DND-41 (cell line): ENCODE measurements at regions not wholly inside any gene's neighbourhood (a gene's known extent, or its start where the extent isn't known, plus 50 kb on each side); places are given as distances from the start of the nearest gene placed in this dataset.

Source experiments
- ATAC-seq: fragments of 200-7000 bp; cut with Tn5 transposase; 3 replicates; pipeline ENCODE4 v1.9.1; 2021; ENCODE audit warnings: low read depth; ENCODE audit not compliant: insufficient read depth
- DNase-seq: peaks from one replicate; pipeline ENCODE4 v3.0.0-alpha.2; 2020
- H2AFZ ChIP-seq: 2 replicates; pipeline ENCODE4 v1.6.0; 2012; ENCODE audit warnings: low read depth, low read length
- H3K27ac ChIP-seq: 2 replicates; pipeline ENCODE4 v1.5.1; 2012; ENCODE audit warnings: low read length, inconsistent platforms
- H3K27me3 ChIP-seq: fragments of 200-600 bp; sonication (generic); 2 replicates; pipeline ENCODE4 v1.6.0; 2012; ENCODE audit warnings: low read length, mild to moderate bottlenecking, inconsistent platforms; ENCODE audit not compliant: insufficient read depth, poor library complexity
- H3K36me3 ChIP-seq: 2 replicates; pipeline ENCODE4 v1.5.1; 2012; ENCODE audit warnings: low read length, inconsistent platforms; ENCODE audit not compliant: insufficient read depth
- H3K4me1 ChIP-seq: 2 replicates; pipeline ENCODE4 v1.5.1; 2012; ENCODE audit warnings: mild to moderate bottlenecking, low read length; ENCODE audit not compliant: insufficient read depth
- H3K4me2 ChIP-seq: 2 replicates; pipeline ENCODE4 v1.6.0; 2012; ENCODE audit warnings: mild to moderate bottlenecking, moderate library complexity, low read length, inconsistent platforms; ENCODE audit not compliant: insufficient read depth
- H3K4me3 ChIP-seq, 2 experiments: fragments of 200-600 bp in 1 of 2; shearing (Covaris generic) in 1 of 2; 2 replicates each; pipeline ENCODE4 v1.5.1; 2012 to 2016; ENCODE audit warnings: inconsistent platforms in 2 of 2, low read length in 2 of 2, mild to moderate bottlenecking in 2 of 2, low read depth in 1 of 2, moderate library complexity in 1 of 2
- H3K79me2 ChIP-seq: 2 replicates; pipeline ENCODE4 v1.6.0; 2012; ENCODE audit warnings: low read length, inconsistent platforms; ENCODE audit not compliant: insufficient read depth
- H3K9ac ChIP-seq: 2 replicates; pipeline ENCODE4 v1.6.0; 2012; ENCODE audit warnings: low read depth, mild to moderate bottlenecking, inconsistent platforms, low read length, moderate library complexity
- H3K9me3 ChIP-seq: 2 replicates; pipeline ENCODE4 v1.5.1; 2012; ENCODE audit warnings: low read length, moderate library complexity, mild to moderate bottlenecking, inconsistent platforms; ENCODE audit not compliant: insufficient read depth, severe bottlenecking
- H4K20me1 ChIP-seq: 2 replicates; pipeline ENCODE4 v1.6.0; 2012; ENCODE audit warnings: low read length; ENCODE audit not compliant: insufficient read depth
- CTCF ChIP-seq: IDR thresholded peaks from 2 replicates; pipeline ENCODE4 v1.5.1; 2012; ENCODE audit warnings: borderline replicate concordance, low read length, moderate library complexity, mild to moderate bottlenecking; ENCODE audit not compliant: poor library complexity, severe bottlenecking; ENCODE audit errors: extremely low read depth
- EZH2 ChIP-seq: IDR thresholded peaks from 3 replicates; pipeline ENCODE4 v1.6.1; 2012; ENCODE audit warnings: borderline replicate concordance, low read depth, mild to moderate bottlenecking, moderate library complexity, low read length, inconsistent platforms; ENCODE audit not compliant: severe bottlenecking

- Histone ChIP-seq H3K9me3 (peaks cover 3% of the 10 kb centered on the region), H3K4me2 (no peak overlapping the region), H3K79me2 (no peaks in the 10 kb centered on the region), H2AFZ (no peak overlapping the region), H4K20me1 (no peaks in the 10 kb centered on the region), H3K27me3 (no peaks in the 10 kb centered on the region), H3K27ac (no peak overlapping the region), H3K9ac (no peak overlapping the region), H3K36me3 (no peaks in the 10 kb centered on the region), H3K4me1 (no peaks in the 10 kb centered on the region), H3K4me3 (no peak overlapping the region)
- DNase-seq (no peak), ATAC-seq (no peak)
- no peak for TF ChIP-seq EZH2
- no peak for TF ChIP-seq CTCF
Measured at GRCh38 chr3:196147116-196147515, 64.1 kb downstream of the ZDHHC19 start.

DNA sequence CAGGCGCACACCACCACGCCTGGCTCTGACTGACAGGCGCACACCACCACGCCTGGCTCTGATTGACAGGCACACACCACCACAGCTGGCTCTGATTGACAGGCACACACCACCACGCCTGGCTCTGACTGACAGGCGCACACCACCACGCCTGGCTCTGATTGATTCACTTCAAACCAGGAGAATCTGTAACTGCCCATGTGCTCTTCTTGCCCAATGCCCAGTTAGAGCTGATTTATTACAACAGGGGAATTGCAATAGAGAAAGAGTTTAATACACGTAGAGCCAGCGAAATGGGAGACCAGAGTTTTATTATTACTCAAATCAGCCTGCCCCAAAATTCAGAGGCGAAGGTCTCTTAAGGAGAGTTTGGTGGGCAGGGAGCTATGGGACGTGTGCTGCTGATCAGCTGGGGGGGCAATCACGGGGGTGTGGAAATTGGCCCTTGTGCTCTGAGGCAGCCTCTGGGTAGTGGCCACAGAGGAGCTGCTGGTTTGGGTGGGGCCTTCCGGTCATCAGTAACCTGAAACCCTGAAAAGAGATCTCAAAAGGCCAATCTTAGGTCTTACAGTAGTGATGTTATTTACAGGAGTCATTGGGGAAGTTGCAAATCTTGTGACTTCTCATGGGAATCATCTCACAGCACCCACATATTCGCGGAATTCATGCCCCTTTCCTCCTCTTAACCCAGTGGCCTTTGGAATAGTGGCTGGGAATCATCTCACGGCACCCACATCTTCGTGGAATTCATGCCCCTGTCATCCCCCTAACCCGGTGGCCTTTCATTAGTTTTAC lies 63.8 kb upstream of the TFRC start:
- no peaks in the 10 kb centered on the region for H4K20me1 ChIP-seq
- ATAC-seq = no peak
- no peaks in the 10 kb centered on the region for H3K79me2 ChIP-seq
- TF ChIP-seq EZH2 = no peak
- TF ChIP-seq CTCF = no peak
- H3K9me3 ChIP-seq = peaks cover 3% of the 10 kb centered on the region
- no peak overlapping the region for H3K9ac ChIP-seq
- no peaks in the 10 kb centered on the region for H3K27me3 ChIP-seq
- H3K36me3 ChIP-seq = no peaks in the 10 kb centered on the region
- H3K27ac ChIP-seq = no peak overlapping the region
- no peak overlapping the region for H2AFZ ChIP-seq
- no peak overlapping the region for H3K4me3 ChIP-seq
- H3K4me1 ChIP-seq = no peaks in the 10 kb centered on the region
- H3K4me2 ChIP-seq = no peak overlapping the region
- no peak for DNase-seq

DNA sequence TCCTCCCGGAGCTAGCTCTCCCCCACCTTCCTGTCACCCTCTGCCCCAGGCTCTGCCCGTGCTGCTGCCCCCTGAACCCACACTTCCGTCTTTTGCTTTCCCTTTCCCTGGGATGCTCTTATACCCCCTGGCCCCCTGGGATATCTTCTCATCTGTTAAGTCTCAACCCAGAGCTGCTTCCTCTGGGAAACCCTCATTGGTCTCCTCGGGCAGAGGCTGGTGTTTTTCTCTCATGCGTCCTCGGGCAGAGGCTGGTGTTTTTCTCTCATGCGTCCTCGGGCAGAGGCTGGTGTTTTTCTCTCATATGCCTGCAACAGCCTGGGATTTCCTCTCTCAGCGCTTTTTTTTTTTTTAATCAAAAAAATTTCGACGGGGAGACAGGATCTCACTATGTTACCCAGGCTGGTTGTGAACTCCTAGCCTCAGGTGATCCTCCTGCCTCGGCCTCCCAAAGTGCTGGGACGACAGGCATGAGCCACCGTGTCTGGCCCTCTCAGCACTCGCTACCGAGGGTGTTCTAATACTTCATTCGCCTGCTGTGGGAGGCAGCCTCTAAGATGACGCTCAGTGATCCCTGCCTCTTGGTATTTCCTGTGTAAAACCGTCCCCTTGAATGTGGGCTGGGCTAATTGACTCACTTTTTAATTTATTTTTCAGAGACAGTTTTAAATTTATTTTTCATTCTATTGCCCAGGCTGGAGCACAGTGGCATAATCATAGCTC lies 62.7 kb upstream of the TFRC start:
- Histone ChIP-seq H3K9me3 (no peaks in the 10 kb centered on the region), H3K27ac (no peak overlapping the region), H3K79me2 (no peaks in the 10 kb centered on the region), H3K36me3 (no peaks in the 10 kb centered on the region), H4K20me1 (no peaks in the 10 kb centered on the region), H3K9ac (no peak overlapping the region), H3K4me3 (no peak overlapping the region), H3K4me1 (no peaks in the 10 kb centered on the region), H2AFZ (no peak overlapping the region), H3K4me2 (no peak overlapping the region), H3K27me3 (no peaks in the 10 kb centered on the region)
- peak; percentile 73 for ATAC-seq
- DNase-seq = no peak
- TF ChIP-seq CTCF = no peak
- no peak for TF ChIP-seq EZH2
